ENCODE measurements at regions not wholly inside any gene's neighbourhood (a gene's known extent, or its start where the extent isn't known, plus 50 kb on each side); places are given as distances from the start of the nearest gene placed in this dataset.

GRCh38 chr21:21921410-21922232 is 923.4 kb downstream of the NCAM2 start:
- no peak for FAIRE-seq
- Histone ChIP-seq H3K27me3 (replicated peaks in 1 of 4; ENCODE audit: control insufficient read depth in 3 of 4, extremely low read depth in 1 of 4, insufficient read depth in 3 of 4, low read length in 3 of 4) (peaks cover 0 to 2% (median under 1%) of the 10 kb centered on the region in 4 experiments; a peak in 3 of 7 replicates), H3K23ac (ENCODE audit: insufficient read length) (no peak overlapping the region), H2AFZ (ENCODE audit: low read length) (peak overlapping the region; percentile 89), H4K91ac (replicated peaks; ENCODE audit: insufficient read length, low read length) (no peak overlapping the region), H3K14ac (ENCODE audit: insufficient read length) (no peak overlapping the region), H4K20me1 (replicated peaks in 1 of 2; ENCODE audit: control insufficient read depth in 1 of 2, insufficient read depth in 2 of 2, low read length in 2 of 2) (no peaks in the 10 kb centered on the region), H2BK15ac (ENCODE audit: low read length) (no peak overlapping the region), H2BK5ac (ENCODE audit: low read depth, low read length) (no peak overlapping the region), H3K4me1 (replicated peaks in 1 of 4; ENCODE audit: control insufficient read depth in 3 of 4, insufficient read depth in 4 of 4, low read length in 3 of 4) (no peaks in the 10 kb centered on the region), H3K79me2 (ENCODE audit: control insufficient read depth in 1 of 2, insufficient read depth in 2 of 2, low read length in 2 of 2) (no peaks in the 10 kb centered on the region), H3K4me3 (ENCODE audit: extremely low read depth in 1 of 4, insufficient read depth in 2 of 4, low read depth in 3 of 4, low read length in 4 of 4) (no peak overlapping the region), H3K4me2 (ENCODE audit: insufficient read depth in 1 of 2, low read depth in 2 of 2, low read length in 2 of 2) (no peak overlapping the region), H4K8ac (ENCODE audit: extremely low read depth, insufficient read depth, low read length) (no peak overlapping the region), H4K5ac (ENCODE audit: insufficient read length, low read depth, low read length) (no peak overlapping the region), H3K9ac (replicated peaks in 1 of 4; ENCODE audit: extremely low read depth in 1 of 4, low read depth in 3 of 4, low read length in 3 of 4) (no peak overlapping the region), H3K27ac (ENCODE audit: low read depth, low read length) (no peak overlapping the region), H2AK5ac (ENCODE audit: low read depth, low read length) (no peak overlapping the region), H3K56ac (replicated peaks; ENCODE audit: insufficient read length, low read depth, low read length) (no peak overlapping the region), H2BK120ac (replicated peaks; ENCODE audit: low read depth, low read length) (no peak overlapping the region), H2BK20ac (ENCODE audit: low read length) (no peak overlapping the region), H3K23me2 (ENCODE audit: low read depth, low read length) (no peaks in the 10 kb centered on the region), H3K9me3 (ENCODE audit: insufficient read depth in 2 of 2, low read depth in 1 of 2, low read length in 1 of 2) (no peaks in the 10 kb centered on the region), H2BK12ac (ENCODE audit: low read depth, low read length) (no peak overlapping the region), H3K79me1 (ENCODE audit: low read depth, low read length) (no peaks in the 10 kb centered on the region), H3K4ac (replicated peaks; ENCODE audit: insufficient read length, low read depth, low read length) (no peak overlapping the region), H3K36me3 (ENCODE audit: control insufficient read depth in 2 of 4, insufficient read depth in 4 of 4, low read length in 3 of 4) (no peaks in the 10 kb centered on the region), H3K18ac (ENCODE audit: extremely low read depth, low read length) (no peak overlapping the region)
- 51% methylated on average over 6 of the region's 6 CpGs; no CpG with 5 or more reads in 1 of the 2 experiments for WGBS, 2 experiments (ENCODE audit: extremely low coverage in 1 of 2, insufficient coverage in 1 of 2, insufficient read length in 1 of 2, insufficient replicate concordance in 2 of 2, low coverage in 1 of 2, low lambda C conversion rate in 2 of 2, missing lambda C conversion rate in 1 of 2)
- DNase-seq (ENCODE audit: low read depth in 1 of 2, low spot score in 2 of 2): no peak
- ChIA-PET CTCF (ENCODE audit: partially characterized antibody) (interaction anchor here (0.5 to 2.2 kb wide), 34 partner anchors 9 to 936 kb away, joined by 3 to 14 read pairs (median 3); no protein-coding TSS in a partner anchor), POLR2A (ENCODE audit: partially characterized antibody) (no interaction called here)
- TF ChIP-seq FOSL1 (IDR thresholded peaks at IDR 0.05; ENCODE audit: insufficient read depth, low read depth, low read length): no peak
- TF ChIP-seq KDM5A (IDR thresholded peaks at IDR 0.05; ENCODE audit: low read length): no peak
- peak in 2 of 3 experiments; percentile 60 to 72; a peak in 3 of 4 replicates for TF ChIP-seq CTCF (IDR thresholded peaks at IDR 0.05; ENCODE audit: control extremely low read depth in 1 of 3, insufficient read depth in 1 of 3, low read depth in 1 of 3, low read length in 3 of 3)
- TF ChIP-seq SIX5 (IDR thresholded peaks at IDR 0.05; ENCODE audit: low read depth, low read length): no peak
- no peak for TF ChIP-seq MAX (IDR thresholded peaks at IDR 0.05)
- no peak for TF ChIP-seq KDM4A (IDR thresholded peaks at IDR 0.05; ENCODE audit: low read depth, low read length, severe bottlenecking)
- TF ChIP-seq RBBP5 (IDR thresholded peaks at IDR 0.05; ENCODE audit: borderline replicate concordance, low read depth, low read length): no peak
- TF ChIP-seq TCF12 (IDR thresholded peaks at IDR 0.05; ENCODE audit: low read depth, low read length): 0 out of 2 replicates have a peak, but pooled peaks have one; percentile 46
- TF ChIP-seq TAF7 (optimal IDR thresholded peaks at IDR 0.05; ENCODE audit: borderline replicate concordance, low read depth, low read length): no peak
- TF ChIP-seq MAFK (IDR thresholded peaks at IDR 0.05; ENCODE audit: low read depth, low read length): no peak

Measured in H1 (cell line).